PFSK-1 (cell line): ENCODE measurements at regions not wholly inside any gene's neighbourhood (a gene's known extent, or its start where the extent isn't known, plus 50 kb on each side); places are given as distances from the start of the nearest gene placed in this dataset.

ENCODE experiments used
- FOXP2 ChIP-seq: optimal IDR thresholded peaks from 2 replicates; pipeline ENCODE3; 2011; ENCODE audit warnings: borderline replicate concordance, control low read depth, inconsistent platforms; ENCODE audit not compliant: insufficient read depth; ENCODE audit errors: extremely low read length, extremely low read depth
- POLR2AphosphoS5 ChIP-seq: IDR thresholded peaks from 2 replicates; pipeline ENCODE4 v1.6.1; 2012; ENCODE audit warnings: low read depth, mild to moderate bottlenecking, control low read depth, low read length, moderate library complexity
- SIN3A ChIP-seq: IDR thresholded peaks from 2 replicates; pipeline ENCODE4 v1.6.1; 2012; ENCODE audit warnings: mild to moderate bottlenecking, low read length, moderate library complexity, borderline replicate concordance; ENCODE audit not compliant: insufficient read depth
- TAF1 ChIP-seq: IDR thresholded peaks from 2 replicates; pipeline ENCODE4 v1.6.1; 2012; ENCODE audit warnings: low read length, control low read depth, borderline replicate concordance; ENCODE audit not compliant: insufficient read depth
- TF ChIP-seq, protein P1 (sequence below), 2 experiments: IDR thresholded peaks; 2 replicates each; pipeline versions ENCODE4 v1.6.1 to v1.8.0; 2011 to 2012; ENCODE audit warnings: low read depth in 2 of 2, low read length in 2 of 2, control low read depth in 1 of 2, inconsistent platforms in 1 of 2, mild to moderate bottlenecking in 1 of 2, moderate library complexity in 1 of 2; ENCODE audit not compliant: insufficient read depth in 1 of 2

DNA sequence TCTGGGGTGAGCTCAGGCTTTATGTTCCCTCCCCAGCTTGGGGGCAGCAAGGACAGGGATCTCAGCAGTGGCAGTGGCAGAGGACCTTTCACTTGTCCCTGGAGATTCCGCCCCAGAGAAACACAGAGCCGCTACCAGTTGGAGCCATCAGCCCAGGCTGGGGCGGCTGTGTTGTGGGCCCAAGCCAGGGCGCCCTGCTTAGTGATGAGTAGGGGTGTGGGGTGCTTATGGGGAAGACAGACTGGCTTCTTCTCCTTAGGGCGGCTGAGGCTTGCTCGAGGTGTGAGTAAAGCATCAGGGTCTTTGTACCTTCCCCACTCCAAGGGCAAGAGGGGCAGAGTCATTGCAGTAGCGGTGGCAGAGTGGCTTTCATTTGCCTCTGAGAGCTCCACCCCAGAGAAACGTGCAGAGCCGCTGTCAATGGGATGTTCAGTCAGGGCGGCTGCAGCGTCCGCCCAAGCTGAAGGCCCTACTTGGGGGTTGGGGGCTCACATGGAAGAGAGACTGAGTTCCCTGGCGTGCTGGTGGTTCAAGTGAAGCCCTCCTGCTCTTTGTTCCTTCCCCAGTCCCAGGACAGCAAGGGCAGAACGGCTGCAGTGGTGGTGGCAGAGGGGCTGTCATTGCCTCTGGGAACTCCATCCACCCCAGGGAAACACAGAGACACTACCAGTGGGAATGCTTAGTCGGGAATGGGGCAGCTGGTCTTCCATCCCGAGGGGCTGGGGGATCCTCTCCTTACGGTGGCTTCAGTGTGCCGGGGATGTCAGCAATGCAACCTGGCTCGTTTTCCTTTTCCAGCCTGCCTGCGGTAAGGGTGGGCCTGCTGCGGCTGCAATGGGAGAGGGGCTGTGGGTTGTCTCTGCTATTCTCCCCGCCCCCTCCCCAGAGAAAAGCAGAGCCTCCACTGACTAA lies 2142.5 kb upstream of the TENM3 start:
- no peak for TF ChIP-seq SIN3A
- no peak for TF ChIP-seq FOXP2
- TF ChIP-seq TAF1 = no peak
- TF ChIP-seq, protein P1, sequence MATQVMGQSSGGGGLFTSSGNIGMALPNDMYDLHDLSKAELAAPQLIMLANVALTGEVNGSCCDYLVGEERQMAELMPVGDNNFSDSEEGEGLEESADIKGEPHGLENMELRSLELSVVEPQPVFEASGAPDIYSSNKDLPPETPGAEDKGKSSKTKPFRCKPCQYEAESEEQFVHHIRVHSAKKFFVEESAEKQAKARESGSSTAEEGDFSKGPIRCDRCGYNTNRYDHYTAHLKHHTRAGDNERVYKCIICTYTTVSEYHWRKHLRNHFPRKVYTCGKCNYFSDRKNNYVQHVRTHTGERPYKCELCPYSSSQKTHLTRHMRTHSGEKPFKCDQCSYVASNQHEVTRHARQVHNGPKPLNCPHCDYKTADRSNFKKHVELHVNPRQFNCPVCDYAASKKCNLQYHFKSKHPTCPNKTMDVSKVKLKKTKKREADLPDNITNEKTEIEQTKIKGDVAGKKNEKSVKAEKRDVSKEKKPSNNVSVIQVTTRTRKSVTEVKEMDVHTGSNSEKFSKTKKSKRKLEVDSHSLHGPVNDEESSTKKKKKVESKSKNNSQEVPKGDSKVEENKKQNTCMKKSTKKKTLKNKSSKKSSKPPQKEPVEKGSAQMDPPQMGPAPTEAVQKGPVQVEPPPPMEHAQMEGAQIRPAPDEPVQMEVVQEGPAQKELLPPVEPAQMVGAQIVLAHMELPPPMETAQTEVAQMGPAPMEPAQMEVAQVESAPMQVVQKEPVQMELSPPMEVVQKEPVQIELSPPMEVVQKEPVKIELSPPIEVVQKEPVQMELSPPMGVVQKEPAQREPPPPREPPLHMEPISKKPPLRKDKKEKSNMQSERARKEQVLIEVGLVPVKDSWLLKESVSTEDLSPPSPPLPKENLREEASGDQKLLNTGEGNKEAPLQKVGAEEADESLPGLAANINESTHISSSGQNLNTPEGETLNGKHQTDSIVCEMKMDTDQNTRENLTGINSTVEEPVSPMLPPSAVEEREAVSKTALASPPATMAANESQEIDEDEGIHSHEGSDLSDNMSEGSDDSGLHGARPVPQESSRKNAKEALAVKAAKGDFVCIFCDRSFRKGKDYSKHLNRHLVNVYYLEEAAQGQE (IDR thresholded peaks at IDR 0.05; ENCODE audit: insufficient read depth in 1 of 2, low read depth in 2 of 2, low read length in 2 of 2) = no peak
- TF ChIP-seq POLR2AphosphoS5 = no peak

DNA sequence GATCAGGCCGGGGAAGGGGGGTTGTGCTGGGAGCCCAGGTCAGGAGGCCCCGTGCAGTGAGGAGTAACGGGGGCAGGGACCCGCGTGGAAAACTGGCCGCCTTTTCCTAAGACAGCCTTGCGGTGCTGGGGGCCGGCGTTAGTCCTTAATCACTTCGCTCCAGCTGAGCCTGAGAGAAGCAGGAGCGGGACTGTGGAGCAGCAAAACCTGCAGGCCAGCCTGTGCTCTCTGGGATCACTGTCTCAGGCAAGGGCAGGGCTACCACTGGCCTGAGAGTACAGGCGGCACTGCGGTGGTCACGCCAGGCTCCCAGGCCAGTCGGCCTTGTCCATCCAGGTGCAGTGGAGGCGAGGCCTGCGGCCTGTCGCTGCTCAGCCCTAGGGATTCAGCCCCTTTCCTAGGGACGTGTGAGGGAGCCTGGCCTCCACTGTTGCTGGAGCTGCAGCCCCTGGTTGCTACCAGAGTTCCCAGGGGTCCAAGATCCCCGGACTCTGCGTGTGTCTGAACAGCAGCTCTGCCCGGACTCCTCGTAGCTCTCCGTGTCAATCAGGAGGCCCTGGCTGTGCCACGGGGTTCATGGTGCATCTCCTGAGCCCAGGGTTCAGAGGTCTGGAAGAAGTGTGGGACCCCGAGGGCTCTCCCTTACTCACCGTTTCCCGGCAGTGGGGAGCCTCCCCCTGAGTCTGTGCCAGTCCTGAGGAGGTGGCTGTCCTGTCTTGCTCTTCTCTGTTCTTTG lies 2141.7 kb upstream of the TENM3 start:
- no peak for TF ChIP-seq TAF1
- TF ChIP-seq, protein P1 (IDR thresholded peaks at IDR 0.05; ENCODE audit: insufficient read depth in 1 of 2, low read depth in 2 of 2, low read length in 2 of 2) = no peak
- no peak for TF ChIP-seq SIN3A
- TF ChIP-seq FOXP2 = no peak
- TF ChIP-seq POLR2AphosphoS5 = no peak

DNA sequence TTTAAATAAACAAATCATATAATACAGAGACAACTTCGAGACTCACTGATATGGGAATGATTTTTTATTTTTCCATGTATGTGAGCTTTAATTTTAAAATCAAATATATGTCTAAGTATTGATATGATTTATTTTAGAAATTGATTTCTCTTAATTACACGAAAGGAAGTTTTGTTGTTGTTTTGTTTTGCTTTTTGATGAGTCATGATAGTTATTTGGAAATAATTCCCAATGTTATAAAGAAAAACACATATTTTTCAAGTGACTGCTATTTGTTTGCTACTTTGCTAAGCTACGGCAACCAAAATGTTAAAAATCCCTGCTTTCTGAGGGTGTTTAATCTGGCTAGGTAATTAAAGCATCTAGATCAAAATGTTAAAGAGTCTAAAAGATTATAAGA lies 2139.4 kb upstream of the TENM3 start:
- TF ChIP-seq POLR2AphosphoS5 (no peak), FOXP2 (no peak), SIN3A (no peak), TAF1 (no peak)
- TF ChIP-seq, protein P1 (IDR thresholded peaks at IDR 0.05; ENCODE audit: insufficient read depth in 1 of 2, low read depth in 2 of 2, low read length in 2 of 2) = no peak

DNA sequence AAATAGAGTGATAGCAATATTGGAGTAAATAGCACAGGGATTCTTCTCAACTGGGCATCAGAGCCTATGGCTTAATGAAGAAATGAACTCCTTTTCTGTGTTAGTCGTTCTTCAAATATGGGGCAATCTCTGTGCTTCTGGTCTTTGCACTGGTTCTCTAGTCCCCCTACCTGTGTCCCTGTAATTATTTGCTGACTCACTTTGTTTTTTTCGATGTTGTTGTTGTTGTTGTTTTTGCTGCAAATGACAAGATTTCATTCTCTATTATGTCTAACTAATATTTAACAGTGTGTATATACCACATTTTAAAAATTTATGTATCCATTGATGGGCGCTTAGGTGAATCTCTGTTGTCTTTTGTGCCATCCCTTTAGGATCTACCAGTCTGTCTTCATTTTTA lies 2137.8 kb upstream of the TENM3 start:
- TF ChIP-seq FOXP2 (no peak), SIN3A (no peak), TAF1 (no peak), POLR2AphosphoS5 (no peak)
- TF ChIP-seq, protein P1 (IDR thresholded peaks at IDR 0.05; ENCODE audit: insufficient read depth in 1 of 2, low read depth in 2 of 2, low read length in 2 of 2) = no peak
